ENCODE measurements at regions not wholly inside any gene's neighbourhood (a gene's known extent, or its start where the extent isn't known, plus 50 kb on each side); places are given as distances from the start of the nearest gene placed in this dataset.
A peak's percentile ranks its signal among the peaks of the same experiment; 100 is the strongest.

- Histone ChIP-seq H3K9me3 (ENCODE audit: low read depth) (no peaks in the 10 kb centered on the region), H3K4me2 (peak within 1 kb of the TSS; percentile 73), H3K4me1 (ENCODE audit: insufficient read depth) (peaks cover 6% of the 10 kb centered on the region), H4K20me1 (ENCODE audit: insufficient read depth, poor library complexity, severe bottlenecking) (no peaks in the 10 kb centered on the region), H3K79me2 (peaks cover 14% of the 10 kb centered on the region), H3K27ac (peak within 1 kb of the TSS; percentile 30), H3K9me2 (replicated peaks; ENCODE audit: insufficient read depth) (no peaks in the 10 kb centered on the region), H2AFZ (peak within 1 kb of the TSS; percentile 54), H3K27me3 (no peaks in the 10 kb centered on the region), H3K36me3 (replicated peaks; ENCODE audit: insufficient read depth, low read depth) (no peaks in the 10 kb centered on the region), H3K4me3 (no peak within 1 kb of the TSS)
- DNase-seq (ENCODE audit: low spot score): peak; percentile 32
- TF ChIP-seq CTCF (IDR thresholded peaks at IDR 0.05; ENCODE audit: poor library complexity) (no peak), EZH2 (IDR thresholded peaks at IDR 0.05; ENCODE audit: borderline replicate concordance) (no peak), EZH2phosphoT487 (IDR thresholded peaks at IDR 0.05; ENCODE audit: low read depth, severe bottlenecking, unreplicated experiment) (no peak)
- WGBS (ENCODE audit: low lambda C conversion rate, missing lambda C conversion rate): 37% methylated on average over 30 of the region's 30 CpGs
These were observed 148.9 kb upstream of the IL12A start, which contains the start of gene SCHIP1 for GRCh38 chr3:159839561-159840379. Gene SCHIP1, plus strand, starts transcription at chr3:159839861.

GRCh38 chr3:159840703-159841299 lies 147.8 kb upstream of the IL12A start:
- H3K79me2 ChIP-seq: peaks cover 14% of the 10 kb centered on the region
- peak overlapping the region; percentile 73 for H3K4me2 ChIP-seq
- H3K9me2 ChIP-seq (replicated peaks; ENCODE audit: insufficient read depth): no peaks in the 10 kb centered on the region
- peak overlapping the region; percentile 30 for H3K27ac ChIP-seq
- no peak overlapping the region for H3K4me3 ChIP-seq
- H3K9me3 ChIP-seq (ENCODE audit: low read depth): no peaks in the 10 kb centered on the region
- no peaks in the 10 kb centered on the region for H3K27me3 ChIP-seq
- H4K20me1 ChIP-seq (ENCODE audit: insufficient read depth, poor library complexity, severe bottlenecking): no peaks in the 10 kb centered on the region
- 52% methylated on average over 3 of the region's 3 CpGs for WGBS (ENCODE audit: low lambda C conversion rate, missing lambda C conversion rate)
- H3K36me3 ChIP-seq (replicated peaks; ENCODE audit: insufficient read depth, low read depth): no peaks in the 10 kb centered on the region
- no peak for DNase-seq (ENCODE audit: low spot score)
- no peak for TF ChIP-seq EZH2phosphoT487 (IDR thresholded peaks at IDR 0.05; ENCODE audit: low read depth, severe bottlenecking, unreplicated experiment)
- TF ChIP-seq CTCF (IDR thresholded peaks at IDR 0.05; ENCODE audit: poor library complexity): no peak
- TF ChIP-seq EZH2 (IDR thresholded peaks at IDR 0.05; ENCODE audit: borderline replicate concordance): no peak
- H2AFZ ChIP-seq: no peak overlapping the region
- H3K4me1 ChIP-seq (ENCODE audit: insufficient read depth): peaks cover 6% of the 10 kb centered on the region

- Histone ChIP-seq H3K36me3 (replicated peaks; ENCODE audit: insufficient read depth, low read depth) (no peaks in the 10 kb centered on the region), H3K79me2 (peaks cover 22% of the 10 kb centered on the region), H2AFZ (no peak overlapping the region), H3K9me3 (ENCODE audit: low read depth) (no peaks in the 10 kb centered on the region), H3K9me2 (replicated peaks; ENCODE audit: insufficient read depth) (no peaks in the 10 kb centered on the region), H3K4me2 (no peak overlapping the region), H3K4me1 (ENCODE audit: insufficient read depth) (peaks cover under 1% of the 10 kb centered on the region), H3K27me3 (no peaks in the 10 kb centered on the region), H4K20me1 (ENCODE audit: insufficient read depth, poor library complexity, severe bottlenecking) (no peaks in the 10 kb centered on the region), H3K27ac (no peak overlapping the region), H3K4me3 (no peak overlapping the region)
- WGBS (ENCODE audit: low lambda C conversion rate, missing lambda C conversion rate): 94% methylated on average over 1 of the region's 1 CpG
- DNase-seq (ENCODE audit: low spot score): no peak
- TF ChIP-seq CTCF (IDR thresholded peaks at IDR 0.05; ENCODE audit: poor library complexity): no peak
- TF ChIP-seq EZH2 (IDR thresholded peaks at IDR 0.05; ENCODE audit: borderline replicate concordance): no peak
- no peak for TF ChIP-seq EZH2phosphoT487 (IDR thresholded peaks at IDR 0.05; ENCODE audit: low read depth, severe bottlenecking, unreplicated experiment)
These were observed 146.9 kb upstream of the IL12A start for GRCh38 chr3:159841766-159842165.

Data from hepatocyte (in vitro differentiated cells).